Vagina (tissue), 2 donors: ENCODE measurements at regions not wholly inside any gene's neighbourhood (a gene's known extent, or its start where the extent isn't known, plus 50 kb on each side); places are given as distances from the start of the nearest gene placed in this dataset.

ENCODE experiments used
- POLR2A ChIP-seq, 2 donors: fragments of 450-650 bp; IDR thresholded peaks; one replicate each; pipeline ENCODE4 v1.6.1; 2017; ENCODE audit warnings: antibody characterized with exemption in 2 of 2, mild to moderate bottlenecking in 2 of 2, moderate library complexity in 2 of 2
- POLR2AphosphoS5 ChIP-seq, 2 donors: sonication (generic); formaldehyde crosslinking; IDR thresholded peaks; one replicate each; pipeline ENCODE4 v1.9.0; 2017; ENCODE audit warnings: antibody characterized with exemption in 2 of 2, mild to moderate bottlenecking in 2 of 2, low read depth in 1 of 2; ENCODE audit not compliant: insufficient read depth in 1 of 2
- TF ChIP-seq, protein P1 (sequence below), 3 experiments: fragments of 450-650 bp in 2 of 3; fragments of 200-600 bp in 1 of 3; sonication (generic) in 1 of 3; IDR thresholded peaks; one replicate each; pipeline ENCODE4 v1.5.1; 2017 to 2019; ENCODE audit warnings: antibody characterized with exemption in 3 of 3, mild to moderate bottlenecking in 2 of 3, moderate library complexity in 2 of 3

DNA sequence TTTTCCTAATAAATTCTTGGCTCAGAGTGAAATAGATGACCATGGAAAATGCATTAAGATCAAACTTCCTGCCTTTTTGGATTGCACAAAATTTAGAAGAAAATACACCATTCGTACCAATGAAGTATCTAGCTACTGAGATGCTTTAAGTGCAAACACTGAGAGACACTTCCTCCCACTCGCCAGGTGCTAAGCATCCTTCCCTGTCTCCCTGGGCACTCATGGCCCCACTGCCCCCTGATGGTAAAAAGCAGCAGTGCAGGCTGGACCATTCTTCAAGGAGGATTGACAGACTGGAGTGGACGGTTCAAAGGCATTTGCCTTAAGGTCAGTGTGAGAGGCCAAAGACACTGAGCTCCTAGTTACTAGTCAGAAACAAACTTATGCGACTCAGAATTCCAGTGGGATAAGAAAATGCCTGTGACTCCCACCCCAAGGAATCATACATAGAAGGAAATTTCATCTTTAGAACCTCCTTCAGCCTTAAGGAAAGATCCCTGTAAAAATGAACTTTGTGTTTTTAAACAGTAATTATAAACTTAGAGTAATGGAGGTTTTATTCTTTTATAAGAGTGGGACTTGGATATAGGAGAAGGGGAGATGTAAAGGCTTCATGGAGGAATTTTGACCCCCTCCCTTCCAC, 86.0 kb upstream of the SLC30A5 start:
- TF ChIP-seq, protein P1, sequence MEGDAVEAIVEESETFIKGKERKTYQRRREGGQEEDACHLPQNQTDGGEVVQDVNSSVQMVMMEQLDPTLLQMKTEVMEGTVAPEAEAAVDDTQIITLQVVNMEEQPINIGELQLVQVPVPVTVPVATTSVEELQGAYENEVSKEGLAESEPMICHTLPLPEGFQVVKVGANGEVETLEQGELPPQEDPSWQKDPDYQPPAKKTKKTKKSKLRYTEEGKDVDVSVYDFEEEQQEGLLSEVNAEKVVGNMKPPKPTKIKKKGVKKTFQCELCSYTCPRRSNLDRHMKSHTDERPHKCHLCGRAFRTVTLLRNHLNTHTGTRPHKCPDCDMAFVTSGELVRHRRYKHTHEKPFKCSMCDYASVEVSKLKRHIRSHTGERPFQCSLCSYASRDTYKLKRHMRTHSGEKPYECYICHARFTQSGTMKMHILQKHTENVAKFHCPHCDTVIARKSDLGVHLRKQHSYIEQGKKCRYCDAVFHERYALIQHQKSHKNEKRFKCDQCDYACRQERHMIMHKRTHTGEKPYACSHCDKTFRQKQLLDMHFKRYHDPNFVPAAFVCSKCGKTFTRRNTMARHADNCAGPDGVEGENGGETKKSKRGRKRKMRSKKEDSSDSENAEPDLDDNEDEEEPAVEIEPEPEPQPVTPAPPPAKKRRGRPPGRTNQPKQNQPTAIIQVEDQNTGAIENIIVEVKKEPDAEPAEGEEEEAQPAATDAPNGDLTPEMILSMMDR (IDR thresholded peaks at IDR 0.05) = peak; percentile 38 to 70 (median 64)
- TF ChIP-seq POLR2AphosphoS5 (IDR thresholded peaks at IDR 0.05; ENCODE audit: insufficient read depth in 1 of 2, low read depth in 1 of 2) = no peak
- no peak for TF ChIP-seq POLR2A (IDR thresholded peaks at IDR 0.05)
